Thyroid gland (tissue), 4 donors: ENCODE measurements at regions not wholly inside any gene's neighbourhood (a gene's known extent, or its start where the extent isn't known, plus 50 kb on each side); places are given as distances from the start of the nearest gene placed in this dataset.

ENCODE experiments used
- POLR2A ChIP-seq, 2 donors: fragments of 450-650 bp; IDR thresholded peaks; one replicate each; pipeline ENCODE4 v1.6.1; 2017; ENCODE audit warnings: antibody characterized with exemption in 2 of 2, mild to moderate bottlenecking in 2 of 2, moderate library complexity in 1 of 2
- TF ChIP-seq, protein P1 (sequence below), 6 experiments: fragments of 200-600 bp in 3 of 6; fragments of 450-650 bp in 3 of 6; sonication (generic) in 3 of 6; IDR thresholded peaks; one replicate each; pipeline ENCODE4 v1.5.1; 2016 to 2019; ENCODE audit warnings: antibody characterized with exemption in 6 of 6, mild to moderate bottlenecking in 2 of 6, inconsistent platforms in 1 of 6, moderate library complexity in 1 of 6

DNA sequence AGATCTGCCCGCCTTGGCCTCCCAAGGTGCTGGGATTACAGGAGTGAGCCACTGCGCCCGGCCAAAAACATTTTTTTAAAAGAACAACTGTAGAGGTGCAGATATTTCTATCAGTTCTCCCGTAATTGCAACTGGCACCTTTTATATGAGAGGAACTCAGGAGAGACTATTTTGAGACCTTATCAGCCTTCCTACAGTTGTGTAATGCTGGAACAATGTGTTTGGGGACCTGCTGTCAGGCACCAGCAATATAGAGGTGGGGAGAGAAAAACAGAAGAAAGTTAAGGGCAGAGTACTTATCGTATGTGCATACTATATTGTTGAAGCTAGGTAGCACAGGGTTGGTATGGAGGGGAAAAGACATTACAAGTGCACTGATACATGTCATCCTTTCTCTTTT lies 343.8 kb upstream of the ANKRD30A start:
- TF ChIP-seq, protein P1, sequence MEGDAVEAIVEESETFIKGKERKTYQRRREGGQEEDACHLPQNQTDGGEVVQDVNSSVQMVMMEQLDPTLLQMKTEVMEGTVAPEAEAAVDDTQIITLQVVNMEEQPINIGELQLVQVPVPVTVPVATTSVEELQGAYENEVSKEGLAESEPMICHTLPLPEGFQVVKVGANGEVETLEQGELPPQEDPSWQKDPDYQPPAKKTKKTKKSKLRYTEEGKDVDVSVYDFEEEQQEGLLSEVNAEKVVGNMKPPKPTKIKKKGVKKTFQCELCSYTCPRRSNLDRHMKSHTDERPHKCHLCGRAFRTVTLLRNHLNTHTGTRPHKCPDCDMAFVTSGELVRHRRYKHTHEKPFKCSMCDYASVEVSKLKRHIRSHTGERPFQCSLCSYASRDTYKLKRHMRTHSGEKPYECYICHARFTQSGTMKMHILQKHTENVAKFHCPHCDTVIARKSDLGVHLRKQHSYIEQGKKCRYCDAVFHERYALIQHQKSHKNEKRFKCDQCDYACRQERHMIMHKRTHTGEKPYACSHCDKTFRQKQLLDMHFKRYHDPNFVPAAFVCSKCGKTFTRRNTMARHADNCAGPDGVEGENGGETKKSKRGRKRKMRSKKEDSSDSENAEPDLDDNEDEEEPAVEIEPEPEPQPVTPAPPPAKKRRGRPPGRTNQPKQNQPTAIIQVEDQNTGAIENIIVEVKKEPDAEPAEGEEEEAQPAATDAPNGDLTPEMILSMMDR (IDR thresholded peaks at IDR 0.05) = no peak
- no peak for TF ChIP-seq POLR2A (IDR thresholded peaks at IDR 0.05)
